OCI-LY1 (cell line): ENCODE measurements at regions not wholly inside any gene's neighbourhood (a gene's known extent, or its start where the extent isn't known, plus 50 kb on each side); places are given as distances from the start of the nearest gene placed in this dataset.
A peak's percentile ranks its signal among the peaks of the same experiment; 100 is the strongest.

Source experiments
- H2AFZ ChIP-seq: fragments of 200-600 bp; sonication (generic), shearing (Covaris generic); 2 replicates; pipeline ENCODE4 v1.6.0; 2014; ENCODE audit warnings: antibody characterized with exemption, mild to moderate bottlenecking, low read length
- H3F3A ChIP-seq: fragments of 200-600 bp; sonication (generic), shearing (Covaris generic); 2 replicates; pipeline ENCODE4 v1.6.0; 2014; ENCODE audit warnings: mild to moderate bottlenecking, antibody characterized with exemption, low read length, moderate library complexity; ENCODE audit not compliant: insufficient read depth
- H3K27ac ChIP-seq: fragments of 200-600 bp; sonication (generic); 2 replicates; pipeline ENCODE4 v1.5.1; 2014; ENCODE audit warnings: low read length, mixed run types, mild to moderate bottlenecking, low read depth; ENCODE audit not compliant: poor library complexity, severe bottlenecking
- H3K27me3 ChIP-seq: fragments of 200-600 bp; sonication (generic); 2 replicates; pipeline ENCODE4 v1.6.0; 2014; ENCODE audit warnings: antibody characterized with exemption, mild to moderate bottlenecking, low read length, moderate library complexity; ENCODE audit not compliant: insufficient read depth
- H3K36me3 ChIP-seq: fragments of 200-600 bp; sonication (generic); 2 replicates; pipeline ENCODE4 v1.6.1; 2014; ENCODE audit warnings: mild to moderate bottlenecking, antibody characterized with exemption, low read length, moderate library complexity, mixed read lengths; ENCODE audit not compliant: insufficient read depth
- H3K4me1 ChIP-seq: fragments of 200-600 bp; sonication (generic); 2 replicates; pipeline ENCODE4 v1.5.1; 2014; ENCODE audit warnings: mild to moderate bottlenecking, low read length, moderate library complexity; ENCODE audit not compliant: insufficient read depth, severe bottlenecking
- H3K4me2 ChIP-seq: fragments of 200-600 bp; sonication (generic), shearing (Covaris generic); 2 replicates; pipeline ENCODE4 v1.6.1; 2014; ENCODE audit warnings: low read length
- H3K4me3 ChIP-seq: fragments of 200-600 bp; sonication (generic); 2 replicates; pipeline ENCODE4 v1.5.1; 2014; ENCODE audit warnings: low read length, low read depth, mild to moderate bottlenecking, mixed read lengths; ENCODE audit not compliant: poor library complexity, severe bottlenecking
- H3K79me2 ChIP-seq: fragments of 200-600 bp; shearing (Covaris generic); 2 replicates; pipeline ENCODE4 v1.6.1; 2016; ENCODE audit warnings: mixed run types, low read length, mixed read lengths; ENCODE audit not compliant: insufficient read depth
- H3K9ac ChIP-seq: fragments of 200-600 bp; sonication (generic), shearing (Covaris generic); 2 replicates; pipeline ENCODE4 v1.6.1; 2014; ENCODE audit warnings: mild to moderate bottlenecking, low read length, mixed read lengths
- H3K9me2 ChIP-seq: fragments of 200-600 bp; sonication (generic), shearing (Covaris generic); 2 replicates; pipeline ENCODE4 v1.6.1; 2014; ENCODE audit warnings: low read depth, mild to moderate bottlenecking, low read length, mixed read lengths
- H3K9me3 ChIP-seq: fragments of 200-600 bp; shearing (Covaris generic); 2 replicates; pipeline ENCODE4 v1.6.1; 2014; ENCODE audit warnings: low read length, mixed read lengths
- H4K20me1 ChIP-seq: fragments of 200-600 bp; sonication (generic), shearing (Covaris generic); 2 replicates; pipeline ENCODE4 v1.6.0; 2016; ENCODE audit warnings: mild to moderate bottlenecking, low read length; ENCODE audit not compliant: insufficient read depth
- EZH2 ChIP-seq: fragments of 200-600 bp; sonication (generic), shearing (Covaris generic); IDR thresholded peaks from 2 replicates; pipeline ENCODE4 v1.8.0; 2017; ENCODE audit warnings: borderline replicate concordance, mixed run types, mild to moderate bottlenecking, antibody characterized with exemption, low read length, moderate library complexity, mixed read lengths
- TF ChIP-seq, protein P1 (sequence below): fragments of 200-600 bp; sonication (generic), shearing (Covaris generic); IDR thresholded peaks from 2 replicates; pipeline ENCODE4 v1.5.1; 2017; ENCODE audit warnings: mild to moderate bottlenecking, antibody characterized with exemption, low read length, moderate library complexity, mixed read lengths

DNA sequence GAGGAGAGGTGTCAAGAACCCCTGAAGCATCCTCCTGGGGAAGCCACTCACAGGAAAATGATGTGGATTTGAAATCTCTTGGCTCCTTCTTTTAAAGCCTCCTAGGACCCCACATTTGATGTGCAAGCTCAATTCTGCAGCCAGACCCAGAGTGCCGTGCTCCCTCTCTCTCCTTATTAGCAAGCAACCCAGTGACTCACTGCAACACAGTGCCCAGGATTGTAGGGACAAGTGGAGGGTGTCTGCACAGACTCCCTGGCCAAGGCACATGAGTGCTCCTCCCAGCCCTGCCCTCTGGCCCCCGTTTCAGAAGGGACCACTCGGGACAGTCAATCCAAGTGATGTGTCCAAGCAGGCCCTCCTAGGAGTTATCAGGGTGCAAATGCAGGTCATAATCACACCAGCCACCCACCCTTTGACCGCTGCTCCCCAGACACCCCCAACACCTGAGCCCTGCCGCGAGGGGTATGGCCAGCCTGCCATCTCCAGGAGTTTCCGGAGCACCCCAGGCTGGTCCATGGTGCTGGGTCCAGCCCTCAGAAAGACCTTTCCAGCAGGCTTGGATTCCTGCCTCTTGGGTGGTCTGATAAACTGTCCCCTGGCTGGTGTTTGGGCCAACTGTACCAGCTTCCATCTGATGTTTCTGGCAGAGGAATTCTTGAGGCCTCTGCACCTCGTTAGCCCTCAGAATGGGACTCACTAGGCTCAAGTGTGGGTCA is 54.5 kb upstream of the CXCL12 start:
- no peak overlapping the region for H3K27ac ChIP-seq
- no peak for TF ChIP-seq EZH2
- TF ChIP-seq, protein P1, sequence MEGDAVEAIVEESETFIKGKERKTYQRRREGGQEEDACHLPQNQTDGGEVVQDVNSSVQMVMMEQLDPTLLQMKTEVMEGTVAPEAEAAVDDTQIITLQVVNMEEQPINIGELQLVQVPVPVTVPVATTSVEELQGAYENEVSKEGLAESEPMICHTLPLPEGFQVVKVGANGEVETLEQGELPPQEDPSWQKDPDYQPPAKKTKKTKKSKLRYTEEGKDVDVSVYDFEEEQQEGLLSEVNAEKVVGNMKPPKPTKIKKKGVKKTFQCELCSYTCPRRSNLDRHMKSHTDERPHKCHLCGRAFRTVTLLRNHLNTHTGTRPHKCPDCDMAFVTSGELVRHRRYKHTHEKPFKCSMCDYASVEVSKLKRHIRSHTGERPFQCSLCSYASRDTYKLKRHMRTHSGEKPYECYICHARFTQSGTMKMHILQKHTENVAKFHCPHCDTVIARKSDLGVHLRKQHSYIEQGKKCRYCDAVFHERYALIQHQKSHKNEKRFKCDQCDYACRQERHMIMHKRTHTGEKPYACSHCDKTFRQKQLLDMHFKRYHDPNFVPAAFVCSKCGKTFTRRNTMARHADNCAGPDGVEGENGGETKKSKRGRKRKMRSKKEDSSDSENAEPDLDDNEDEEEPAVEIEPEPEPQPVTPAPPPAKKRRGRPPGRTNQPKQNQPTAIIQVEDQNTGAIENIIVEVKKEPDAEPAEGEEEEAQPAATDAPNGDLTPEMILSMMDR = no peak
- H4K20me1 ChIP-seq = no peaks in the 10 kb centered on the region
- no peak overlapping the region for H3K9ac ChIP-seq
- H2AFZ ChIP-seq = no peak overlapping the region
- H3K36me3 ChIP-seq = no peaks in the 10 kb centered on the region
- no peaks in the 10 kb centered on the region for H3K79me2 ChIP-seq
- no peaks in the 10 kb centered on the region for H3K9me2 ChIP-seq
- H3K27me3 ChIP-seq = no peaks in the 10 kb centered on the region
- no peaks in the 10 kb centered on the region for H3K4me1 ChIP-seq
- H3F3A ChIP-seq = no peaks in the 10 kb centered on the region
- H3K9me3 ChIP-seq = no peaks in the 10 kb centered on the region
- H3K4me3 ChIP-seq = no peak overlapping the region
- no peak overlapping the region for H3K4me2 ChIP-seq

DNA sequence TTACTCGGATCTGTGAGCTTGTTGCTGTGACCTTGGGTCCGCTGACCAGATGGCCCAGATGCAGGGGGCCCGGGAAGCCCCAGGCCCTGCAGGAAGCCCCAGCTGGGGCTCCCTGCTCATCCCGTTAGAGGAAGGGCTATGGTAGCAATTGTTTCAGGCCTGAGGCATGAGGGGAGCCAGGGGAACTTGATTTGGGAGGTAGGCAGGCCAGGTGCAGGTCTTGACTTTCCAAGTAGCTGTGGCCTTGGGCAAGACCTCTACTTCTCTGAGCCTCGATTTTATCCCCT is 55.0 kb upstream of the CXCL12 start:
- no peaks in the 10 kb centered on the region for H3K27me3 ChIP-seq
- no peaks in the 10 kb centered on the region for H3F3A ChIP-seq
- TF ChIP-seq EZH2 = no peak
- TF ChIP-seq, protein P1 = no peak

DNA sequence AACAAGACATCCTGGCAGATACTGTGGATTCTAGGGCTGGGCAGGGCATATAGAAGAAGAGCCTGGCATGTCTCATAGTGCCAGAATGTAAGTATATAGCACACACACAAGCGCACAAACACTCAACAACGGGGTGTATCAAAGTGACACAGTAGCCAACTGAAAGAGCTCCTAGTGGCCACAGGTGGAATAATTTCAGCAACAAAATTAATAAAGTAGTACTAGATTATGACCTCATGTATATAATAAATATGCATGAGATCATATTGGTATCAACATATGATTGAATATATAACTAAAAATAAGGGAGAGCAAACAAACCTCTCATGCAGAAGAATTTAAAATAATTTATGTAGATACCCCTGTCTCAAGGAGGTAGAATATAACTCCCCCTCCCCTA is 72.4 kb upstream of the CXCL12 start:
- Histone ChIP-seq H3K27me3 (no peaks in the 10 kb centered on the region), H3K4me3 (no peak overlapping the region), H3K4me1 (no peaks in the 10 kb centered on the region), H3K9ac (no peak overlapping the region), H3K4me2 (no peak overlapping the region), H3K9me3 (no peaks in the 10 kb centered on the region), H2AFZ (no peak overlapping the region), H3F3A (no peaks in the 10 kb centered on the region), H3K27ac (no peak overlapping the region), H4K20me1 (no peaks in the 10 kb centered on the region), H3K79me2 (no peaks in the 10 kb centered on the region), H3K9me2 (no peaks in the 10 kb centered on the region), H3K36me3 (no peaks in the 10 kb centered on the region)
- TF ChIP-seq EZH2 = no peak
- TF ChIP-seq, protein P1 = peak; percentile 9; the same call in 1 of the 2 replicates

More for the DNA sequence above, 55.0 kb upstream of the CXCL12 start:
- no peak overlapping the region for H3K4me3 ChIP-seq
- H3K27ac ChIP-seq = no peak overlapping the region
- no peaks in the 10 kb centered on the region for H3K79me2 ChIP-seq
- no peak overlapping the region for H3K9ac ChIP-seq
- no peak overlapping the region for H2AFZ ChIP-seq
- H3K9me2 ChIP-seq = no peaks in the 10 kb centered on the region
- no peak overlapping the region for H3K4me2 ChIP-seq
- H3K9me3 ChIP-seq = no peaks in the 10 kb centered on the region
- no peaks in the 10 kb centered on the region for H3K4me1 ChIP-seq
- no peaks in the 10 kb centered on the region for H4K20me1 ChIP-seq
- H3K36me3 ChIP-seq = no peaks in the 10 kb centered on the region
